ENCODE measurements at regions not wholly inside any gene's neighbourhood (a gene's known extent, or its start where the extent isn't known, plus 50 kb on each side); places are given as distances from the start of the nearest gene placed in this dataset.

GRCh38 chr9:115615821-115616665 lies 498.1 kb upstream of the TNC start:
- TF ChIP-seq FOXJ3 (CRISPR knock-in tag; IDR thresholded peaks at IDR 0.05; ENCODE audit: borderline replicate concordance) (no peak), SMAD4 (CRISPR knock-in tag; IDR thresholded peaks at IDR 0.05) (no peak), CTCF (IDR thresholded peaks at IDR 0.05) (no peak), ETV6 (CRISPR knock-in tag; IDR thresholded peaks at IDR 0.05) (no peak), ERG (CRISPR knock-in tag; IDR thresholded peaks at IDR 0.05) (no peak), ZNF512 (CRISPR knock-in tag; IDR thresholded peaks at IDR 0.05; ENCODE audit: borderline replicate concordance) (no peak), ATF6 (CRISPR knock-in tag; IDR thresholded peaks at IDR 0.05) (no peak), IRF2 (CRISPR knock-in tag; IDR thresholded peaks at IDR 0.05; ENCODE audit: borderline replicate concordance, low read depth) (no peak)
